ENCODE measurements at regions not wholly inside any gene's neighbourhood (a gene's known extent, or its start where the extent isn't known, plus 50 kb on each side); places are given as distances from the start of the nearest gene placed in this dataset.
A peak's percentile ranks its signal among the peaks of the same experiment; 100 is the strongest.

- Histone ChIP-seq H3K36me3 (no peaks in the 10 kb centered on the region), H3K27me3 (peaks cover 0 to 26% of the 10 kb centered on the region in 2 donors), H3K4me3 (no peak overlapping the region), H3K9me3 (no peaks in the 10 kb centered on the region), H3K4me1 (peaks cover 0 to 9% (median 1%) of the 10 kb centered on the region in 4 donors), H3K27ac (no peak overlapping the region)
- TF ChIP-seq, protein P1, sequence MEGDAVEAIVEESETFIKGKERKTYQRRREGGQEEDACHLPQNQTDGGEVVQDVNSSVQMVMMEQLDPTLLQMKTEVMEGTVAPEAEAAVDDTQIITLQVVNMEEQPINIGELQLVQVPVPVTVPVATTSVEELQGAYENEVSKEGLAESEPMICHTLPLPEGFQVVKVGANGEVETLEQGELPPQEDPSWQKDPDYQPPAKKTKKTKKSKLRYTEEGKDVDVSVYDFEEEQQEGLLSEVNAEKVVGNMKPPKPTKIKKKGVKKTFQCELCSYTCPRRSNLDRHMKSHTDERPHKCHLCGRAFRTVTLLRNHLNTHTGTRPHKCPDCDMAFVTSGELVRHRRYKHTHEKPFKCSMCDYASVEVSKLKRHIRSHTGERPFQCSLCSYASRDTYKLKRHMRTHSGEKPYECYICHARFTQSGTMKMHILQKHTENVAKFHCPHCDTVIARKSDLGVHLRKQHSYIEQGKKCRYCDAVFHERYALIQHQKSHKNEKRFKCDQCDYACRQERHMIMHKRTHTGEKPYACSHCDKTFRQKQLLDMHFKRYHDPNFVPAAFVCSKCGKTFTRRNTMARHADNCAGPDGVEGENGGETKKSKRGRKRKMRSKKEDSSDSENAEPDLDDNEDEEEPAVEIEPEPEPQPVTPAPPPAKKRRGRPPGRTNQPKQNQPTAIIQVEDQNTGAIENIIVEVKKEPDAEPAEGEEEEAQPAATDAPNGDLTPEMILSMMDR (IDR thresholded peaks at IDR 0.05), result no peak
- TF ChIP-seq POLR2A (IDR thresholded peaks at IDR 0.05), result no peak
- no peak for DNase-seq
Measured at GRCh38 chr1:239995281-239995680, 96.4 kb upstream of the FMN2 start.

- Histone ChIP-seq H3K27me3 (peaks cover 0 to 26% of the 10 kb centered on the region in 2 donors), H3K36me3 (no peaks in the 10 kb centered on the region), H3K4me1 (peaks cover 0 to 9% (median 1%) of the 10 kb centered on the region in 4 donors), H3K27ac (no peak overlapping the region), H3K4me3 (no peak overlapping the region), H3K9me3 (no peaks in the 10 kb centered on the region)
- no peak for TF ChIP-seq POLR2A (IDR thresholded peaks at IDR 0.05)
- TF ChIP-seq, protein P1 (IDR thresholded peaks at IDR 0.05), result no peak
- no peak for DNase-seq
Measured at GRCh38 chr1:239997160-239997514, 94.5 kb upstream of the FMN2 start.

- no peak for TF ChIP-seq POLR2A (IDR thresholded peaks at IDR 0.05)
- TF ChIP-seq, protein P1 (IDR thresholded peaks at IDR 0.05), result peak in 1 of 6 experiments; percentile 20
- peaks cover 0 to 9% (median 1%) of the 10 kb centered on the region in 4 donors for H3K4me1 ChIP-seq
- H3K36me3 ChIP-seq, result no peaks in the 10 kb centered on the region
- H3K27ac ChIP-seq, result no peak overlapping the region
- peak overlapping the region in 3 of 4 donors; percentile 14 to 39 (median 32) for H3K4me3 ChIP-seq
- H3K9me3 ChIP-seq, result no peaks in the 10 kb centered on the region
- peaks cover 0 to 26% of the 10 kb centered on the region in 2 donors for H3K27me3 ChIP-seq
- no peak for DNase-seq
Measured at GRCh38 chr1:239997515-239998311, 94.0 kb upstream of the FMN2 start.

- no peak for DNase-seq
- H3K9me3 ChIP-seq, result no peaks in the 10 kb centered on the region
- no peaks in the 10 kb centered on the region for H3K36me3 ChIP-seq
- H3K27ac ChIP-seq, result no peak overlapping the region
- H3K27me3 ChIP-seq, result peaks cover 0 to 26% of the 10 kb centered on the region in 2 donors
- H3K4me3 ChIP-seq, result peak overlapping the region in 1 of 4 donors; percentile 39
- TF ChIP-seq, protein P1 (IDR thresholded peaks at IDR 0.05), result no peak
- TF ChIP-seq POLR2A (IDR thresholded peaks at IDR 0.05), result no peak
- H3K4me1 ChIP-seq, result peaks cover 0 to 9% (median 1%) of the 10 kb centered on the region in 4 donors
Measured at GRCh38 chr1:239998312-239998649, 93.4 kb upstream of the FMN2 start.

DNA sequence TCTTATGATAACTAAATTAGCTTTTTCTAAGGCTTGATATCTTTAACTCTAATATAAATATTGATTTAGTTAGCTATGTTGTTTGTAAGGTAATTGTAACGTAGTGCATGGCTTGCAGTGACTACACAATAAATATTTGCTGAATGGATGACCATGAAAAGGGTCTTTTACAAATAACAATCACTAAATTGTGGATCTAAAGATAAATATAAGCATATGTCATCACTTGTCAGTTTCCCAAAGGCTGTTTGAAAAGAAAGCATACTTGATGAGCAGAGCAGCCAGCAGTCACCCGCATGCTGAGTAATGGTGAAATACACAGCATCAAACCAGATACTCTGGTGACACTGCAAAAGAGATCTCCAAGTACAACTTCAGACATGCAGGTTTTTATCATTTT, 92.5 kb upstream of the FMN2 start:
- no peak overlapping the region for H3K4me3 ChIP-seq
- H3K4me1 ChIP-seq, result peaks cover 0 to 9% (median 1%) of the 10 kb centered on the region in 4 donors
- no peaks in the 10 kb centered on the region for H3K36me3 ChIP-seq
- TF ChIP-seq, protein P1 (IDR thresholded peaks at IDR 0.05), result no peak
- no peak for TF ChIP-seq POLR2A (IDR thresholded peaks at IDR 0.05)
- DNase-seq, result no peak
- no peaks in the 10 kb centered on the region for H3K9me3 ChIP-seq
- H3K27me3 ChIP-seq, result peaks cover 0 to 26% of the 10 kb centered on the region in 2 donors
- H3K27ac ChIP-seq, result no peak overlapping the region
